PC-9 (cell line): ENCODE measurements at regions not wholly inside any gene's neighbourhood (a gene's known extent, or its start where the extent isn't known, plus 50 kb on each side); places are given as distances from the start of the nearest gene placed in this dataset.

ENCODE experiments used
- CTCF ChIP-seq: fragments of 200-600 bp; sonication (generic); conservative IDR thresholded peaks from 2 replicates; pipeline ENCODE4 v1.6.1; 2017; ENCODE audit warnings: mixed run types, antibody characterized with exemption, mild to moderate bottlenecking, moderate library complexity
- EZH2 ChIP-seq: fragments of 200-600 bp; sonication (generic); IDR thresholded peaks from 2 replicates; pipeline ENCODE4 v1.8.0; 2017; ENCODE audit warnings: antibody characterized with exemption, low read depth

GRCh38 chr3:103367481-103367880 is 932.7 kb downstream of the ZPLD1 start:
- TF ChIP-seq CTCF (no peak), EZH2 (no peak)
